H4 (cell line): ENCODE measurements at regions not wholly inside any gene's neighbourhood (a gene's known extent, or its start where the extent isn't known, plus 50 kb on each side); places are given as distances from the start of the nearest gene placed in this dataset.
A peak's percentile ranks its signal among the peaks of the same experiment; 100 is the strongest.

Experiments
- DNase-seq: peaks from one replicate; pipeline ENCODE4 v3.0.0-alpha.2; 2015; ENCODE audit warnings: low spot score

- DNase-seq, result no peak
Measured at GRCh38 chr9:94159069-94159939, 75.0 kb downstream of the PTPDC1 start.

GRCh38 chr9:94160594-94161501, 76.6 kb downstream of the PTPDC1 start:
- no peak for DNase-seq

GRCh38 chr9:94161673-94162072, 77.4 kb downstream of the PTPDC1 start:
- no peak for DNase-seq

GRCh38 chr9:94164806-94165549, 80.7 kb downstream of the PTPDC1 start:
- DNase-seq, result no peak

GRCh38 chr9:94165592-94166235, 81.5 kb downstream of the PTPDC1 start:
- DNase-seq, result peak; percentile 96

- peak; percentile 98 for DNase-seq
Measured at GRCh38 chr9:94166236-94166975, 82.1 kb downstream of the PTPDC1 start.

GRCh38 chr9:94166976-94167346, 82.7 kb downstream of the PTPDC1 start:
- DNase-seq, result no peak

GRCh38 chr9:94167376-94167890, 83.2 kb downstream of the PTPDC1 start:
- DNase-seq, result no peak

GRCh38 chr9:94168203-94169000, 84.1 kb downstream of the PTPDC1 start:
- DNase-seq, result no peak

GRCh38 chr9:94169968-94170367, 85.7 kb downstream of the PTPDC1 start:
- DNase-seq, result no peak

GRCh38 chr9:94173632-94174031, 85.5 kb upstream of the ZNF169 start:
- no peak for DNase-seq

- DNase-seq, result no peak
Measured at GRCh38 chr9:94174164-94174563, 84.9 kb upstream of the ZNF169 start.

GRCh38 chr9:94175669-94176068, 83.4 kb upstream of the ZNF169 start:
- DNase-seq, result no peak

- no peak for DNase-seq
Measured at GRCh38 chr9:94176608-94177007, 82.5 kb upstream of the ZNF169 start.

- no peak for DNase-seq
Measured at GRCh38 chr9:94178927-94179326, 80.2 kb upstream of the ZNF169 start.

- DNase-seq, result no peak
Measured at GRCh38 chr9:94181408-94182181, 77.5 kb upstream of the ZNF169 start.

GRCh38 chr9:94182532-94182931, 76.6 kb upstream of the ZNF169 start:
- DNase-seq, result no peak

GRCh38 chr9:94183240-94183999, 75.7 kb upstream of the ZNF169 start:
- DNase-seq, result no peak
